ENCODE measurements at regions not wholly inside any gene's neighbourhood (a gene's known extent, or its start where the extent isn't known, plus 50 kb on each side); places are given as distances from the start of the nearest gene placed in this dataset.

GRCh38 chr7:86949052-86949778, 110.2 kb downstream of the ELAPOR2 start:
- Histone ChIP-seq H3K4me3 (no peak overlapping the region), H3K36me3 (no peaks in the 10 kb centered on the region), H3K27me3 (no peaks in the 10 kb centered on the region), H3K27ac (no peak overlapping the region), H3K4me1 (no peaks in the 10 kb centered on the region), H3K9me3 (no peaks in the 10 kb centered on the region)
- 56 to 85% methylated on average over 2 to 5 of the region's 7 CpGs for WGBS, 2 donors
- TF ChIP-seq POLR2A (IDR thresholded peaks at IDR 0.05): no peak
- TF ChIP-seq CTCF (IDR thresholded peaks at IDR 0.05): no peak
- intact Hi-C loops (cut with DNase I): no loop called here
- no peak for DNase-seq

- H3K9me3 ChIP-seq: no peaks in the 10 kb centered on the region
- DNase-seq: no peak
- no peak overlapping the region for H3K27ac ChIP-seq
- WGBS, 2 donors: 37 to 42% methylated on average over 1 of the region's 1 CpG
- H3K27me3 ChIP-seq: no peaks in the 10 kb centered on the region
- no peaks in the 10 kb centered on the region for H3K4me1 ChIP-seq
- TF ChIP-seq CTCF (IDR thresholded peaks at IDR 0.05) (no peak), POLR2A (IDR thresholded peaks at IDR 0.05) (no peak)
- intact Hi-C loops (cut with DNase I): no loop called here
- H3K36me3 ChIP-seq: no peaks in the 10 kb centered on the region
- no peak overlapping the region for H3K4me3 ChIP-seq
Measured at GRCh38 chr7:86947929-86948328, 111.5 kb downstream of the ELAPOR2 start.

- no peak overlapping the region for H3K4me3 ChIP-seq
- intact Hi-C loops (cut with DNase I): loop anchor here (5.0 kb wide), 1 partner anchor 294 kb away; no protein-coding TSS in a partner anchor
- 95 to 96% methylated on average over 1 of the region's 1 CpG for WGBS, 2 donors
- no peaks in the 10 kb centered on the region for H3K36me3 ChIP-seq
- no peak for DNase-seq
- TF ChIP-seq CTCF (IDR thresholded peaks at IDR 0.05) (no peak), POLR2A (IDR thresholded peaks at IDR 0.05) (no peak)
- no peaks in the 10 kb centered on the region for H3K27me3 ChIP-seq
- no peaks in the 10 kb centered on the region for H3K9me3 ChIP-seq
- H3K4me1 ChIP-seq: no peaks in the 10 kb centered on the region
- H3K27ac ChIP-seq: no peak overlapping the region
Measured at GRCh38 chr7:86943447-86943846, 116.0 kb downstream of the ELAPOR2 start.

GRCh38 chr7:86942995-86943394, 116.5 kb downstream of the ELAPOR2 start:
- Histone ChIP-seq H3K36me3 (no peaks in the 10 kb centered on the region), H3K4me3 (no peak overlapping the region), H3K27me3 (no peaks in the 10 kb centered on the region), H3K27ac (no peak overlapping the region), H3K9me3 (no peaks in the 10 kb centered on the region), H3K4me1 (no peaks in the 10 kb centered on the region)
- intact Hi-C loops (cut with DNase I): loop anchor here (5.0 kb wide), 1 partner anchor 294 kb away; no protein-coding TSS in a partner anchor
- WGBS, 2 donors: 56 to 61% methylated on average over 2 of the region's 2 CpGs
- TF ChIP-seq POLR2A (IDR thresholded peaks at IDR 0.05) (no peak), CTCF (IDR thresholded peaks at IDR 0.05) (no peak)
- DNase-seq: no peak

GRCh38 chr7:86942081-86942480, 117.4 kb downstream of the ELAPOR2 start:
- Histone ChIP-seq H3K27me3 (no peaks in the 10 kb centered on the region), H3K36me3 (no peaks in the 10 kb centered on the region), H3K9me3 (no peaks in the 10 kb centered on the region), H3K4me3 (no peak overlapping the region), H3K4me1 (no peaks in the 10 kb centered on the region), H3K27ac (no peak overlapping the region)
- intact Hi-C loops (cut with DNase I): loop anchor here (5.0 kb wide), 1 partner anchor 295 kb away; no protein-coding TSS in a partner anchor
- TF ChIP-seq POLR2A (IDR thresholded peaks at IDR 0.05): no peak
- 52 to 70% methylated on average over 2 of the region's 2 CpGs for WGBS, 2 donors
- no peak for DNase-seq

Data from esophagus squamous epithelium (tissue), 5 donors.